Heart left ventricle (tissue), 13 donors: ENCODE measurements at regions not wholly inside any gene's neighbourhood (a gene's known extent, or its start where the extent isn't known, plus 50 kb on each side); places are given as distances from the start of the nearest gene placed in this dataset.

Experiments
- CTCF ChIP-seq, 12 donors: fragments of 200-600 bp; sonication (generic) in 4 of 12; IDR thresholded peaks; one replicate each; pipeline versions ENCODE4 v1.5.0 to v1.8.0; 2018 to 2022; ENCODE audit warnings: antibody characterized with exemption in 12 of 12, mild to moderate bottlenecking in 5 of 12
- POLR2A ChIP-seq, 2 donors: fragments of 450-650 bp; IDR thresholded peaks; one replicate each; pipeline ENCODE4 v1.6.1; 2017; ENCODE audit warnings: antibody characterized with exemption in 2 of 2, mild to moderate bottlenecking in 2 of 2, moderate library complexity in 2 of 2
- donor health status: ischemic (EF 13 %, LVEDD 7.1; RV severe dilation, severe dysfunction).
- donor health status: DM: no; HTN: yes; CAD: no.
- donor health status: DM: no; HTN: no; CAD: no.
- donor health status: ischemic (EF 25% LVEDD 6.9; RV normal size, moderate dysfunction).
- donor health status: ischemic (EF 25% LVEDD 5.7; RV mildly dilated, moderate dysfunction).
- donor health status: ischemic (EF 35%, LVEDD 5.7; RV mildly dilated, moderate dysfunction).
- donor health status: nonischemic (EF 11% LVEDD 7.7; RV severe dilation, severe dysfunction).
- donor health status: DM: yes; HTN: yes; CAD: no.
- donor health status: PGD.
- donor health status: ischemic (EF 29% LVEDD 5.4; RV normal size, mild dysfunction).
- donor health status: nonischemic (EF 23%, LVEDD 6.1; RV moderate dilation, normal function).

DNA sequence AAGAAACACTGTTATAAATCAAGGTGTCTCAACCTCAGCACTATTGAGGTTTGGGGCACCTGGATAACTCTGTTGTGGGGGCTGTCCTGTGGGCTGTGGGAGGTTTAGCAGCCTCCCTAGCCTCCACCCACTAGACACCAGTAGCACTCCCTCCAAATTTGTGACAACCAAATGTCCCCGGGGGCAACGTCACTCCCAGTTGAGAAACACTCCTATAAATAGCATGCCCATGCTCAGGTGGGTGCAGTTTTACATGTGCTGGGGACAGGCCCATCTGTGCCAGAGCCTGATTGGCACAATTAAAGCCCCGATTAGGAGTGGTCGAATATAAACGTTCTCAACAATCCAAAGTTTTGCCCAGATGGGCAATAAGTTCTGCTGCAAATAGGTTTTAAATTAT is 78.9 kb downstream of the FAM50B start:
- TF ChIP-seq CTCF (IDR thresholded peaks at IDR 0.05) (no peak), POLR2A (IDR thresholded peaks at IDR 0.05) (no peak)
